NCI-H748 (cell line): ENCODE measurements at regions not wholly inside any gene's neighbourhood (a gene's known extent, or its start where the extent isn't known, plus 50 kb on each side); places are given as distances from the start of the nearest gene placed in this dataset.
"Not testable (repeated sequence)": the region's sequence is repeated elsewhere in the genome, so short reads cannot be mapped to it uniquely, and the experiment has no call there.

ENCODE experiments used
- DNase-seq: peaks from one replicate; lab custom pipeline; 2025; ENCODE audit not compliant: unreplicated experiment; lab: John Stamatoyannopoulos, UW

- DNase-seq = no peak
Measured at GRCh38 chr4:126610933-126611332, 1021.8 kb upstream of the INTU start.

- no peak for DNase-seq
Measured at GRCh38 chr4:126611900-126612299, 1020.9 kb upstream of the INTU start.

GRCh38 chr4:126614356-126614855, 1018.4 kb upstream of the INTU start:
- DNase-seq = no peak

- no peak for DNase-seq
Measured at GRCh38 chr4:126616795-126617194, 1016.0 kb upstream of the INTU start.

GRCh38 chr4:126627255-126627654, 1005.5 kb upstream of the INTU start:
- DNase-seq = peak; percentile 2

GRCh38 chr4:126628933-126629332, 1003.8 kb upstream of the INTU start:
- no peak for DNase-seq

- no peak for DNase-seq
Measured at GRCh38 chr4:126630230-126630629, 1002.5 kb upstream of the INTU start.

GRCh38 chr4:126633306-126633705, 999.5 kb upstream of the INTU start:
- DNase-seq = no peak

GRCh38 chr4:126637706-126638105, 995.1 kb upstream of the INTU start:
- DNase-seq = no peak

- DNase-seq = no peak
Measured at GRCh38 chr4:126647320-126647719, 985.4 kb upstream of the INTU start.

- DNase-seq = no peak
Measured at GRCh38 chr4:126647756-126648397, 984.9 kb upstream of the INTU start.

GRCh38 chr4:126658411-126658810, 974.3 kb upstream of the INTU start:
- DNase-seq = no peak

- no peak for DNase-seq
Measured at GRCh38 chr4:126661194-126661593, 971.6 kb upstream of the INTU start.

- no peak for DNase-seq
Measured at GRCh38 chr4:126664839-126665238, 967.9 kb upstream of the INTU start.

- DNase-seq = not testable (repeated sequence)
Measured at GRCh38 chr4:126670038-126670437, 962.7 kb upstream of the INTU start.

GRCh38 chr4:126678618-126679017, 954.1 kb upstream of the INTU start:
- DNase-seq = peak; percentile 15

GRCh38 chr4:126679303-126679702, 953.5 kb upstream of the INTU start:
- no peak for DNase-seq

GRCh38 chr4:126682250-126682649, 950.5 kb upstream of the INTU start:
- no peak for DNase-seq

- DNase-seq = no peak
Measured at GRCh38 chr4:126686491-126686890, 946.3 kb upstream of the INTU start.

- DNase-seq = no peak
Measured at GRCh38 chr4:126687655-126688358, 945.0 kb upstream of the INTU start.

- DNase-seq = peak; percentile 1
Measured at GRCh38 chr4:126691797-126692196, 941.0 kb upstream of the INTU start.

- DNase-seq = no peak
Measured at GRCh38 chr4:126697748-126698147, 935.0 kb upstream of the INTU start.

GRCh38 chr4:126698224-126698623, 934.5 kb upstream of the INTU start:
- DNase-seq = no peak
